ENCODE measurements at regions not wholly inside any gene's neighbourhood (a gene's known extent, or its start where the extent isn't known, plus 50 kb on each side); places are given as distances from the start of the nearest gene placed in this dataset.

DNA sequence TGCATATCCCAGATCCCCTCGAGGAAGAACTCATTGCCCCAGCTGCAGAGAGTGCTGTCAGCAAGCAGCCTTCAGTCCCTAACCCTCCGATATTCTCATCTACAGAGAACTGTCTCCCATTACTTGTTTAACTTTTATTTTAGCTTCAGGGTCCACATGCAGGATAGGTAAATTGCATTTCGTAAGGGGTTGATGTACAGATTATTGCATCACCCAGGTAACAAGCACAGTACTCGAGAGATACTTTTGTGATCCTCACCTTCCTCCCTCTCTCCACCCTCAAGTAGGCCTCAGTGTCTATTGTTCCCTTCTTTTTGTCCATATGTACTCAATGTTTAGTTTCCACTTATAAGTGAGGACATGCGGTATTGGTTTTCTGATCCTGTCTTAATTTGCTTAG is 171.5 kb upstream of the IRS2 start:
- TF ChIP-seq CTCF (IDR thresholded peaks at IDR 0.05), result no peak
- TF ChIP-seq POLR2A (IDR thresholded peaks at IDR 0.05), result no peak

Data from body of pancreas (tissue), 4 donors.